HL-60 (cell line): ENCODE measurements at regions not wholly inside any gene's neighbourhood (a gene's known extent, or its start where the extent isn't known, plus 50 kb on each side); places are given as distances from the start of the nearest gene placed in this dataset.
"Not testable (repeated sequence)": the region's sequence is repeated elsewhere in the genome, so short reads cannot be mapped to it uniquely, and the experiment has no call there.

Experiments
- DNase-seq, 2 experiments: peaks; one replicate each; pipeline ENCODE4 v3.0.0-alpha.2; 2010 to 2020; ENCODE audit warnings: low read depth in 1 of 2, low spot score in 1 of 2
- H3K27ac ChIP-seq: fragments of 250-450 bp; sonication (Bioruptor Pico); replicated peaks from 2 replicates; pipeline ENCODE4 v1.5.1; 2020; ENCODE audit warnings: mild to moderate bottlenecking, moderate library complexity
- H3K27me3 ChIP-seq: fragments of 250-450 bp; sonication (Bioruptor Pico); 2 replicates; pipeline ENCODE4 v1.5.1; 2021; ENCODE audit warnings: mild to moderate bottlenecking, moderate library complexity; ENCODE audit not compliant: insufficient read depth, poor library complexity, severe bottlenecking
- H3K4me3 ChIP-seq: replicated peaks from 2 replicates; pipeline ENCODE4 v1.5.1; 2011; ENCODE audit warnings: mild to moderate bottlenecking, control low read depth, low read length; ENCODE audit not compliant: insufficient read depth
- GABPA ChIP-seq: IDR thresholded peaks from 2 replicates; pipeline ENCODE4 v1.6.1; 2012; ENCODE audit warnings: low read depth
- POLR2AphosphoS5 ChIP-seq: IDR thresholded peaks from 2 replicates; pipeline ENCODE4 v1.6.1; 2012; ENCODE audit warnings: low read depth
- SPI1 ChIP-seq: IDR thresholded peaks from 2 replicates; pipeline ENCODE4 v1.6.1; 2012; ENCODE audit warnings: low read depth, mild to moderate bottlenecking, borderline replicate concordance
- TF ChIP-seq, protein P1 (sequence below): IDR thresholded peaks from one replicate; pipeline ENCODE4 v1.5.1; 2011; ENCODE audit warnings: low read length, control low read depth, inconsistent platforms; ENCODE audit not compliant: insufficient read depth
- TF ChIP-seq, protein P2 (sequence below): IDR thresholded peaks from 2 replicates; pipeline ENCODE4 v1.6.1; 2012; ENCODE audit warnings: low read depth; ENCODE audit not compliant: insufficient replicate concordance

DNA sequence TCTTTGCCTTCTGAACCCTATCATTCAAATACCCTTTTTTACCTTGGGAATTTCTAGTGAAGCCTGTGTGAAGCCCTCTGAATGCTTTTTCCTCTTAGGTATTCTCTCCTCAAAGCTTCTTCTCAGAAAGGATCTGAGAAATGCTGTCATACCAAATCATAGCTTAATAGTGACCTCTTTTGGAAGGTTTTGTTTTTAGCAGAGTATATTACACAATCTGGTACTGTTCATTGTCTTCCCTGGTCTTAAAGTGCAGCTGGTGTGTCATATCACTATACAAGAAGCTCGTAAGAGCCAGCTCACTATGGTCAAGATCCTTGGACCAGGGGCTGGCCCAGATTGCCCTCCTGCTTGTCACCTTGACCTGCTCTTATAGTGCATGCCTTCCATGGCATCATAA, 204.4 kb upstream of the ANO5 start:
- DNase-seq: no peak
- Histone ChIP-seq H3K27me3 (no peaks in the 10 kb centered on the region), H3K27ac (no peak overlapping the region), H3K4me3 (no peak overlapping the region)
- no peak for TF ChIP-seq POLR2AphosphoS5
- no peak for TF ChIP-seq GABPA
- TF ChIP-seq, protein P1, sequence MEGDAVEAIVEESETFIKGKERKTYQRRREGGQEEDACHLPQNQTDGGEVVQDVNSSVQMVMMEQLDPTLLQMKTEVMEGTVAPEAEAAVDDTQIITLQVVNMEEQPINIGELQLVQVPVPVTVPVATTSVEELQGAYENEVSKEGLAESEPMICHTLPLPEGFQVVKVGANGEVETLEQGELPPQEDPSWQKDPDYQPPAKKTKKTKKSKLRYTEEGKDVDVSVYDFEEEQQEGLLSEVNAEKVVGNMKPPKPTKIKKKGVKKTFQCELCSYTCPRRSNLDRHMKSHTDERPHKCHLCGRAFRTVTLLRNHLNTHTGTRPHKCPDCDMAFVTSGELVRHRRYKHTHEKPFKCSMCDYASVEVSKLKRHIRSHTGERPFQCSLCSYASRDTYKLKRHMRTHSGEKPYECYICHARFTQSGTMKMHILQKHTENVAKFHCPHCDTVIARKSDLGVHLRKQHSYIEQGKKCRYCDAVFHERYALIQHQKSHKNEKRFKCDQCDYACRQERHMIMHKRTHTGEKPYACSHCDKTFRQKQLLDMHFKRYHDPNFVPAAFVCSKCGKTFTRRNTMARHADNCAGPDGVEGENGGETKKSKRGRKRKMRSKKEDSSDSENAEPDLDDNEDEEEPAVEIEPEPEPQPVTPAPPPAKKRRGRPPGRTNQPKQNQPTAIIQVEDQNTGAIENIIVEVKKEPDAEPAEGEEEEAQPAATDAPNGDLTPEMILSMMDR: no peak
- TF ChIP-seq, protein P2, sequence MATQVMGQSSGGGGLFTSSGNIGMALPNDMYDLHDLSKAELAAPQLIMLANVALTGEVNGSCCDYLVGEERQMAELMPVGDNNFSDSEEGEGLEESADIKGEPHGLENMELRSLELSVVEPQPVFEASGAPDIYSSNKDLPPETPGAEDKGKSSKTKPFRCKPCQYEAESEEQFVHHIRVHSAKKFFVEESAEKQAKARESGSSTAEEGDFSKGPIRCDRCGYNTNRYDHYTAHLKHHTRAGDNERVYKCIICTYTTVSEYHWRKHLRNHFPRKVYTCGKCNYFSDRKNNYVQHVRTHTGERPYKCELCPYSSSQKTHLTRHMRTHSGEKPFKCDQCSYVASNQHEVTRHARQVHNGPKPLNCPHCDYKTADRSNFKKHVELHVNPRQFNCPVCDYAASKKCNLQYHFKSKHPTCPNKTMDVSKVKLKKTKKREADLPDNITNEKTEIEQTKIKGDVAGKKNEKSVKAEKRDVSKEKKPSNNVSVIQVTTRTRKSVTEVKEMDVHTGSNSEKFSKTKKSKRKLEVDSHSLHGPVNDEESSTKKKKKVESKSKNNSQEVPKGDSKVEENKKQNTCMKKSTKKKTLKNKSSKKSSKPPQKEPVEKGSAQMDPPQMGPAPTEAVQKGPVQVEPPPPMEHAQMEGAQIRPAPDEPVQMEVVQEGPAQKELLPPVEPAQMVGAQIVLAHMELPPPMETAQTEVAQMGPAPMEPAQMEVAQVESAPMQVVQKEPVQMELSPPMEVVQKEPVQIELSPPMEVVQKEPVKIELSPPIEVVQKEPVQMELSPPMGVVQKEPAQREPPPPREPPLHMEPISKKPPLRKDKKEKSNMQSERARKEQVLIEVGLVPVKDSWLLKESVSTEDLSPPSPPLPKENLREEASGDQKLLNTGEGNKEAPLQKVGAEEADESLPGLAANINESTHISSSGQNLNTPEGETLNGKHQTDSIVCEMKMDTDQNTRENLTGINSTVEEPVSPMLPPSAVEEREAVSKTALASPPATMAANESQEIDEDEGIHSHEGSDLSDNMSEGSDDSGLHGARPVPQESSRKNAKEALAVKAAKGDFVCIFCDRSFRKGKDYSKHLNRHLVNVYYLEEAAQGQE: no peak
- no peak for TF ChIP-seq SPI1

DNA sequence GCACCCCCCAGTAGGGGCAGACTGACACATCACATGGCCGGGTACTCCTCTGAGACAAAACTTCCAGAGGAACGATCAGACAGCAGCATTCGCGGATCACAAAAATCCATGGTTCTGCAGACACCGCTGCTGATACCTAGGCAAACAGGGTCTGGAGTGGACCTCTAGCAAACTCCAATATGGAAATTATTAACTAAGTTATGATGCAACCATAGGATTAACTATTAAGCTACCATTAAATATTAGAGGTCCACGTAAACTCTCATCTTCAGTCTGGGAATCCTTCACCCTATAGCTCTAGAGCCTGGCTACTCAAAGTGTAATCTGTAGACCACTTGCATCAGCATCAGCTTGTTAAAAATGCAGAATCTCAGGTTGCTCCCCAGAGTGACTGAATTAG, 191.1 kb upstream of the ANO5 start:
- not testable (repeated sequence) for DNase-seq, H3K27ac ChIP-seq

DNA sequence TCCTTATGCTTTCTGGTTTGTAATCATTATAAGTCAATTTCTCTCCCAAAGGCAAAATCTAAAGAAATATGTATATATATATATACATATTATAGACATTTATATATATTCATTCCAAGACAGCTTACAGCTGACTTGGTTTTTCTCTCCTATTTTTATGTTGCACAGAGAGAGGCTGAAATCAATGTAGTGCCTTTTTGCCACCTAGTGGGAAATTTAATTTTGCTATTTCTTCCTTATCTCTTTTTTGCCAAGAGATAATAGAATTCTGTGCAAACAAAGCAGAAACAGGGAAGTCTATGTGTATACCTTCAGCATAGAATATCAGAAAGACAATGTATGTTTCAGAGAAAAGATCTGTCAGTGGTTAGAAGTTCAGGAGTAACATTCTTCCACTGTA, 186.0 kb upstream of the ANO5 start:
- H3K4me3 ChIP-seq: no peak overlapping the region
- DNase-seq: no peak
- no peak overlapping the region for H3K27ac ChIP-seq
- TF ChIP-seq, protein P1: no peak
- TF ChIP-seq, protein P2: no peak
- TF ChIP-seq SPI1 (no peak), GABPA (no peak), POLR2AphosphoS5 (no peak)
- no peaks in the 10 kb centered on the region for H3K27me3 ChIP-seq

More for the DNA sequence above, 191.1 kb upstream of the ANO5 start:
- H3K4me3 ChIP-seq, H3K27me3 ChIP-seq: not testable (repeated sequence)

DNA sequence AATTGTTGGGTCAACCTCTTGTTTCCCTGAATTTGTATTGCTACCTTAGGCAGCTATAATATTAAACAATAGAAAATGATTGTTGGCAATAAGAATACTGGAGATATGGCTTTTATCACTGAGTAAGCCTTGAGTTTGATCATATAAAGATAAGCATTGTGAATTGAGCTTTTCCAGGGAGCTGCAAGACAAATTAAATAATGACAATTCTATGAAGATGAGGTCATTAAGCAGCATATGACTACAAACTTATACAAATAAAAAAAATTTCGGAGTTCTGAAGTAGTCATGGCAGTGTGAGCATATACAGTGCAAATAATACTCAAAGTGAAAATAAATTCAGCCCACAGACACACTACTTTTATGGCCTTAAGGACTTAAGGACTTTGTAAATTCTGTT, 161.1 kb upstream of the ANO5 start:
- Histone ChIP-seq H3K27me3 (no peaks in the 10 kb centered on the region), H3K4me3 (no peak overlapping the region), H3K27ac (no peak overlapping the region)
- TF ChIP-seq, protein P1: no peak
- TF ChIP-seq, protein P2: no peak
- TF ChIP-seq SPI1 (no peak), GABPA (no peak), POLR2AphosphoS5 (no peak)
- DNase-seq: no peak
